Gastrocnemius medialis (tissue), 4 donors: ENCODE measurements at regions not wholly inside any gene's neighbourhood (a gene's known extent, or its start where the extent isn't known, plus 50 kb on each side); places are given as distances from the start of the nearest gene placed in this dataset.

ENCODE experiments used
- POLR2A ChIP-seq, 2 donors: fragments of 450-650 bp; IDR thresholded peaks; one replicate each; pipeline ENCODE4 v1.6.1; 2017; ENCODE audit warnings: antibody characterized with exemption in 2 of 2, mild to moderate bottlenecking in 2 of 2, moderate library complexity in 2 of 2
- TF ChIP-seq, protein P1 (sequence below), 5 experiments: fragments of 450-650 bp in 3 of 5; fragments of 200-600 bp in 2 of 5; sonication (generic) in 2 of 5; IDR thresholded peaks in 4 of 5; conservative IDR thresholded peaks in 1 of 5; 1 replicate in 4 of 5; 2 replicates in 1 of 5; pipeline ENCODE4 v1.5.1; 2016 to 2019; ENCODE audit warnings: antibody characterized with exemption in 5 of 5, mild to moderate bottlenecking in 3 of 5, moderate library complexity in 3 of 5

- TF ChIP-seq, protein P1, sequence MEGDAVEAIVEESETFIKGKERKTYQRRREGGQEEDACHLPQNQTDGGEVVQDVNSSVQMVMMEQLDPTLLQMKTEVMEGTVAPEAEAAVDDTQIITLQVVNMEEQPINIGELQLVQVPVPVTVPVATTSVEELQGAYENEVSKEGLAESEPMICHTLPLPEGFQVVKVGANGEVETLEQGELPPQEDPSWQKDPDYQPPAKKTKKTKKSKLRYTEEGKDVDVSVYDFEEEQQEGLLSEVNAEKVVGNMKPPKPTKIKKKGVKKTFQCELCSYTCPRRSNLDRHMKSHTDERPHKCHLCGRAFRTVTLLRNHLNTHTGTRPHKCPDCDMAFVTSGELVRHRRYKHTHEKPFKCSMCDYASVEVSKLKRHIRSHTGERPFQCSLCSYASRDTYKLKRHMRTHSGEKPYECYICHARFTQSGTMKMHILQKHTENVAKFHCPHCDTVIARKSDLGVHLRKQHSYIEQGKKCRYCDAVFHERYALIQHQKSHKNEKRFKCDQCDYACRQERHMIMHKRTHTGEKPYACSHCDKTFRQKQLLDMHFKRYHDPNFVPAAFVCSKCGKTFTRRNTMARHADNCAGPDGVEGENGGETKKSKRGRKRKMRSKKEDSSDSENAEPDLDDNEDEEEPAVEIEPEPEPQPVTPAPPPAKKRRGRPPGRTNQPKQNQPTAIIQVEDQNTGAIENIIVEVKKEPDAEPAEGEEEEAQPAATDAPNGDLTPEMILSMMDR (IDR thresholded peaks at IDR 0.05 in 4 of 5, conservative IDR thresholded peaks at IDR 0.05 in 1 of 5), result no peak
- TF ChIP-seq POLR2A (IDR thresholded peaks at IDR 0.05), result no peak
Measured at GRCh38 chr1:55441489-55441888, 226.3 kb upstream of the USP24 start.
